HCT116 (cell line): ENCODE measurements at regions not wholly inside any gene's neighbourhood (a gene's known extent, or its start where the extent isn't known, plus 50 kb on each side); places are given as distances from the start of the nearest gene placed in this dataset.

Experiments
- ATAC-seq: fragments of 200-7000 bp; cut with Tn5 transposase; 2 replicates; pipeline ENCODE4 v1.9.1; 2020; ENCODE audit warnings: mild to moderate bottlenecking, moderate library complexity
- BruUV-seq: library from RNA; stranded (reverse); fragments of 400-500 nt; replicated peaks from 2 replicates; lab custom pipeline; 2021; lab: Mats Ljungman, UMichigan
- CTCF ChIA-PET: fragments of 300-600 bp; sonication (Branson Sonifier 250); formaldehyde crosslinking; loops from one replicate; lab custom pipeline; 2021; ENCODE audit warnings: antibody characterized with exemption; lab: Charles Lee
- POLR2A ChIA-PET: fragments of 300-600, 350-600 bp; sonication (Branson Sonifier 250); formaldehyde crosslinking; loops from one replicate; lab custom pipeline; 2021; ENCODE audit warnings: antibody characterized with exemption; lab: Charles Lee
- RAD21 ChIA-PET, 2 experiments: fragments of 300-600 bp; sonication (Branson Sonifier 250); formaldehyde crosslinking; loops; one replicate each; lab custom pipeline; 2023; ENCODE audit warnings: low total read pairs in 2 of 2; ENCODE audit not compliant: uncharacterized antibody in 2 of 2, unreplicated experiment in 2 of 2, low non-redundant PET in 1 of 2; lab: Charles Lee
- DNase-seq: peaks from one replicate; pipeline ENCODE4 v3.0.0-alpha.2; 2010; ENCODE audit warnings: low read depth, low spot score
- H2AFZ ChIP-seq: fragments of 200-600 bp; shearing (Covaris generic), sonication (generic); 2 replicates; pipeline ENCODE4 v1.6.1; 2017; ENCODE audit warnings: low read depth, mixed run types, mixed read lengths, antibody characterized with exemption, low read length; ENCODE audit not compliant: poor library complexity, severe bottlenecking
- H3K27ac ChIP-seq: 2 replicates; pipeline ENCODE4 v1.5.1; 2012; ENCODE audit warnings: low read depth, low read length
- H3K27me3 ChIP-seq: fragments of 200-600 bp; sonication (generic); 2 replicates; pipeline ENCODE4 v1.6.1; 2016; ENCODE audit warnings: mixed run types, low read length, mixed read lengths; ENCODE audit not compliant: insufficient read depth
- H3K36me3 ChIP-seq, 2 experiments: fragments of 200-500 bp in 1 of 2; fragments of 200-600 bp in 1 of 2; sonication (Bioruptor generic) in 1 of 2; sonication (generic) in 1 of 2; 2 replicates each; pipeline versions ENCODE4 v1.5.1 to v1.6.1; 2014 to 2016; ENCODE audit warnings: low read length in 2 of 2, inconsistent platforms in 1 of 2, mixed read lengths in 1 of 2, mixed run types in 1 of 2; ENCODE audit not compliant: insufficient read depth in 2 of 2, control insufficient read depth in 1 of 2
- H3K4me1 ChIP-seq, 2 experiments: fragments of 200-600 bp in 1 of 2; sonication (generic) in 1 of 2; 2 replicates each; pipeline versions ENCODE4 v1.5.1 to v1.6.1; 2012 to 2017; ENCODE audit warnings: low read length in 2 of 2, inconsistent platforms in 1 of 2, mild to moderate bottlenecking in 1 of 2, mixed read lengths in 1 of 2, mixed run types in 1 of 2, moderate library complexity in 1 of 2; ENCODE audit not compliant: insufficient read depth in 2 of 2, control insufficient read depth in 1 of 2
- H3K4me2 ChIP-seq: fragments of 200-600 bp; sonication (generic); 2 replicates; pipeline ENCODE4 v1.6.1; 2017; ENCODE audit warnings: mixed run types, low read length, mixed read lengths
- H3K4me3 ChIP-seq, 2 experiments: fragments of 200-600 bp in 1 of 2; sonication (generic) in 1 of 2; replicated peaks in 1 of 2; 2 replicates each; pipeline ENCODE4 v1.5.1; 2011 to 2016; ENCODE audit warnings: low read length in 2 of 2, control low read depth in 1 of 2, low read depth in 1 of 2, mild to moderate bottlenecking in 1 of 2, mixed read lengths in 1 of 2, mixed run types in 1 of 2
- H3K79me2 ChIP-seq: fragments of 200-600 bp; sonication (generic); 2 replicates; pipeline ENCODE4 v1.6.1; 2017; ENCODE audit warnings: mild to moderate bottlenecking, mixed run types, low read length, moderate library complexity, mixed read lengths; ENCODE audit not compliant: insufficient read depth
- H3K9ac ChIP-seq: fragments of 200-600 bp; sonication (generic); 2 replicates; pipeline ENCODE4 v1.6.1; 2016; ENCODE audit warnings: low read length, mixed read lengths
- H3K9me2 ChIP-seq: fragments of 200-600 bp; sonication (generic), shearing (Covaris generic); 2 replicates; pipeline ENCODE4 v1.6.1; 2017; ENCODE audit warnings: mixed run types, mild to moderate bottlenecking, moderate library complexity; ENCODE audit not compliant: insufficient read depth
- H3K9me3 ChIP-seq, 2 experiments: fragments of 200-500 bp in 1 of 2; fragments of 200-600 bp in 1 of 2; sonication (Bioruptor generic) in 1 of 2; sonication (generic) in 1 of 2; 2 replicates each; pipeline ENCODE4 v1.6.1; 2014 to 2017; ENCODE audit warnings: low read length in 2 of 2, mixed read lengths in 2 of 2, inconsistent platforms in 1 of 2, low read depth in 1 of 2, mild to moderate bottlenecking in 1 of 2, mixed run types in 1 of 2, moderate library complexity in 1 of 2; ENCODE audit not compliant: control insufficient read depth in 1 of 2, insufficient read depth in 1 of 2
- H4K20me1 ChIP-seq: fragments of 200-600 bp; sonication (generic), shearing (Covaris generic); 2 replicates; pipeline ENCODE4 v1.6.1; 2017; ENCODE audit warnings: mixed run types, mild to moderate bottlenecking, moderate library complexity; ENCODE audit not compliant: insufficient read depth
- ZFX ChIP-seq: fragments of 450-650 bp; IDR thresholded peaks from 2 replicates; pipeline ENCODE4 v1.6.1; 2017
- intact Hi-C: fragments of 100-400 bp; cut with micrococcal nuclease; formaldehyde crosslinking; loops from 2 replicates; pipeline ENCODE4 v1.10.0; 2022

DNA sequence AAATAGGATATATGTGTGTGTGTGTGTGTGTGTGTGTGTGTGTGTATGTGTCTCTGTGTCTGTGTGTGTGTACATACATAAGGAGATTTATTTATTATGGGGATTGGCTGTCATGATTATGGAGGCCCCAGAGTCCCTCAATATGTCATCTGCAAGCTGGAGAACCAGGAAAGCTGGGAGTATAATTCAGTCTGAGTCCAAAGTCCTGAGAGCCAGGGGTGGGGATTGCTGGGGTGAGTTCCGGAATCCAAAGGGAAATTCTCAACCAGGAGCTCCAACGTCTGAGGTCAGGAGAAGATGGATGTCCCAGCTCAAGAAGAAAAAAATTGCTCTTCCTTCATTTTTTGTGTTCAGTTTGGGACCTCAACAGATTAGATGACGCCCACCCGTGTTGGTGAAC, 50.7 kb upstream of the PLPP4 start:
- POLR2A ChIA-PET, result no interaction called here
- no peaks in the 10 kb centered on the region for H3K79me2 ChIP-seq
- H3K4me3 ChIP-seq, result no peak overlapping the region
- H3K4me1 ChIP-seq, result no peaks in the 10 kb centered on the region
- DNase-seq, result no peak
- H3K27me3 ChIP-seq, result peaks cover 6% of the 10 kb centered on the region; the same call in 1 of the 2 replicates
- H3K9me2 ChIP-seq, result no peaks in the 10 kb centered on the region
- H4K20me1 ChIP-seq, result no peaks in the 10 kb centered on the region; the same call in 1 of the 2 replicates
- H3K9ac ChIP-seq, result no peak overlapping the region
- no peak for TF ChIP-seq ZFX
- CTCF ChIA-PET, result no interaction called here
- ATAC-seq, result no peak
- intact Hi-C loops, result no loop called here
- H2AFZ ChIP-seq, result no peak overlapping the region
- BruUV-seq, result no TSS peak
- no peak overlapping the region for H3K27ac ChIP-seq
- no peaks in the 10 kb centered on the region for H3K9me3 ChIP-seq
- RAD21 ChIA-PET, result no interaction called here
- H3K36me3 ChIP-seq, result no peaks in the 10 kb centered on the region
- no peak overlapping the region for H3K4me2 ChIP-seq
